ENCODE measurements at regions not wholly inside any gene's neighbourhood (a gene's known extent, or its start where the extent isn't known, plus 50 kb on each side); places are given as distances from the start of the nearest gene placed in this dataset.

DNA sequence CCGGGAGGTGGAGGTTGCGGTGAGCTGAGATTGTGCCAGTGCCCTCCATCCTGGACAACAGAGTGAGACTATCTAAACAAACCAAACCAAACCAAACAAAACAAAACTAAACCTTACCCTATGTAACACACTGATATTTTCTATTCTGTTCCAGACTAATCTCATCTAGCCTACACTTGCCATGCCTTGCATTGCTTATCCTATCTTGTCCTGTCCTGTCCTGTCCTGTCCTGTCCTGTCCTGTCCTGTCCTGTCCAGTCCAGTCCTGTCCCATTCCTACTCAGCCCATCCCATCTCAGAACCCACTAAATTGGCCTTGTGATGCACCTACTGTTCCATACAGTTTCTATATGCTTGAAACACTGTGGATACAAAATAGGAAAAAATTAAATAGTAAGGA is 64.7 kb upstream of the HDAC9 start:
- intact Hi-C loops (cut with DNase I) = no loop called here
- DNase-seq = no peak

DNA sequence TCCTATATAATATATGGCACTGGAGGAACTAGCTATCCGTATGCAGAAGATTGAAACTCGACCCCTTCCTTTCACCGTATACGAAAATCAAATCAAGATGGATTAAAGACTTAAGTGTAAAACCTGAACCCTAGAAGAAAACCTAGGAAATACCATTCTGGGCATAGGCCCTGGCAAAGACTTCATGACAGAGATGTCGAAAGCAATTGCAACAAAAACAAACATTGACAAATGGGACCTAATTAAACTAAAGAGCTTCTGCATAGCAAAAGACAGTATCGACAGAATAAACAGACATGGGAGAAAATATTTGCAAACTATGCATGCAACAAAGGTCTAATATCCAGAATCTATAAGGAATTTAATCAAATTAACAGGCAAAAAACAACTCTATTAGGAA is 61.4 kb upstream of the HDAC9 start:
- intact Hi-C loops (cut with DNase I) = no loop called here

DNA sequence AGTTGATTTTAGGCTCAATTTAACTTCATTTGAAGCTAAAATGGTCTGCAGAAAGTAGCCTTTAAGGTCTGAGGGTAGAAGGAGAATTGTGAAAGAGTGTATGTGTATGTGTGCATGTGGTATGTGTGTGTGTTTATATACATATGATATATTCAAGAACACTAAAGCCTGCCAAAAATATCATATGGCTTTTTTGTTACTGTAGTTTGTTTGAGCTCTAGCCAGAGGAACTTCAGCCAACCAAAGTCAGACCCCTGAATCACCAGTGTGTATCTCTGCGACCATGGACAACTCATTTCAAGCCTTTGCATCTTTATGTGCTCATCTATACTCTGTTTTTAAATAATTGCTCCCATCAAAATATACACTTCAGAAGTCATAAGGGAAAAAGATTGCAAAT is 58.4 kb upstream of the HDAC9 start:
- DNase-seq = no peak
- intact Hi-C loops (cut with DNase I) = no loop called here

More for the DNA sequence above, 61.4 kb upstream of the HDAC9 start:
- DNase-seq = no peak

DNA sequence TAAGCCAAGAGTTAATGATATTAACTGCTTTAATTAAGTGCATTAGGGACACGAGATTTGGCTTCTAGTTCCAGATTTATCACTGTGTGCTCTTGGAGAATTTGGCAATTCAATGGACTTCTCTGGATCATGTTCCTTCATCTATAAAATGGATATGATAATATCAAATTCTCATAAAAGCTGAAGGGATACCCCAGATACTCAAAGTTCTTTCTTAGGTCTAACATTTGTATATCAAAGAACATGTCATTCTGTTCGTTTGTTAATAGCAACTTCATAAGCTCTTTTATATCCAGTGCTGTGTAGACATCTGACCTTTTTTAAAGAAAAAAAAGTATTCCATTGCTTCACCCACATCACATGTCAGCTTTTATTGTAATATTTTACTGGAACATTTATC is 54.6 kb upstream of the HDAC9 start:
- no peak for DNase-seq
- intact Hi-C loops (cut with DNase I) = no loop called here

DNA sequence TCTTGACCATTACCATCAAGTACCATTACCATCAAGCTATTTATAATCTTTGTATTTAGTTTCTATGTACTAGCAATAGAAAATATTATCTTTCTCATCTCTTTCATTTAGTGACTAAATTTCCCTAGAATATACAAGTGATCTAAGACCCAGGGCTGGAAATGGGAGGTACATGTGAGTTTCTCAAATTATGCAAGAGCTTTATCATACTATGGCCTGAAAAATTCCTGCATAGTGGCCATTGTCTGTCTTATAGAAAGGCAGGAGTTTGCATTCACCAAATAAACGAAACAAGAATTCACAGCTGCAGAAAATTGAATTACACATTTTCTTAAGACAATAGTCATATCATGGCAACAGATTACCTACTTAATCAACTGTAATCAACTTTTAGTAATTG is 50.7 kb upstream of the HDAC9 start:
- DNase-seq = no peak
- intact Hi-C loops (cut with DNase I) = no loop called here

DNA sequence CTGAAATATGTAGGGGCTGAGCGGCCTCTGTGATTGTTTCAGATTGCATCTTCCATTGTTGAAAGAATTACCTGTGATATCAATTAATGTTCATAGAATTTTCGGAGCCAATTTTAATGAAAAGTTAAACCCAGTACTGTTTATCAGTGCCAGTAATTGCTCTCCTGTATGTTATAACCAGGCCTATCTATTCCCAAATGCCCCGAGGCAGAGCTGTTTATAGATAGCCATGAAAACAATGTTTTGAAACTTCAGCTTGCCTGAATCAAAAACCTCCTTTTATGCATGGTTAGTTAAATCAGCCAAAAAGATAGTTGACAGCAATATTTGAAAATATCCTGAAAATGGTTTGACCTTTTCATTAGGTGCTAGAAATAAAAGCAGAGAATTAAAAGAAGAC is 50.1 kb upstream of the HDAC9 start:
- intact Hi-C loops (cut with DNase I) = no loop called here
- DNase-seq = no peak

All from posterior cingulate gyrus (tissue), 11 donors.